Epithelial cell of prostate (primary cell): ENCODE measurements at regions not wholly inside any gene's neighbourhood (a gene's known extent, or its start where the extent isn't known, plus 50 kb on each side); places are given as distances from the start of the nearest gene placed in this dataset.
"Not testable (repeated sequence)": the region's sequence is repeated elsewhere in the genome, so short reads cannot be mapped to it uniquely, and the experiment has no call there.

Experiments
- DNase-seq: peaks from one replicate; pipeline ENCODE4 v3.0.0-alpha.2; 2011; ENCODE audit warnings: low read depth, low spot score
- H3K27ac ChIP-seq: fragments of 450-650 bp; 2 replicates; pipeline ENCODE4 v1.5.1; 2017; ENCODE audit warnings: mild to moderate bottlenecking

DNA sequence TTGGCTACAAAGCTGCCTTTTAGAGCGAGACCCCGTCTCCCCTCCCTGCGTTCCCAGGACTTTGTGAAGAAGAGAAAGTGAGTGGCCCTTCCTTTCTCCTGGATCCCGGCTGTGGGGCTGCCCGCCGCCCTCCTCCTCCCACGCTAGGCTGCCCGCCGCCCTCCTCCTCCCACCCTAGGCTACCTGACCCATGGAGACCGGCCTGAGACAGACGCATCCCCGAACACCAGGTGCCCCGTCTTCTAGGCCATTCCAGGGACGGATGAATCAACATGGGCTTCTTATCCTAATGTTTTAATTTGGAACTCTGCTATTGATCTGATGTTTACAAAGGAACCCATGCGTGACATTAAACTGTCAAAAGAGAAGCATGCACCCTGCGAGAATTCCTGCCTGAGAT lies 117.3 kb upstream of the LPCAT1 start:
- no peak for DNase-seq
- no peak overlapping the region for H3K27ac ChIP-seq

DNA sequence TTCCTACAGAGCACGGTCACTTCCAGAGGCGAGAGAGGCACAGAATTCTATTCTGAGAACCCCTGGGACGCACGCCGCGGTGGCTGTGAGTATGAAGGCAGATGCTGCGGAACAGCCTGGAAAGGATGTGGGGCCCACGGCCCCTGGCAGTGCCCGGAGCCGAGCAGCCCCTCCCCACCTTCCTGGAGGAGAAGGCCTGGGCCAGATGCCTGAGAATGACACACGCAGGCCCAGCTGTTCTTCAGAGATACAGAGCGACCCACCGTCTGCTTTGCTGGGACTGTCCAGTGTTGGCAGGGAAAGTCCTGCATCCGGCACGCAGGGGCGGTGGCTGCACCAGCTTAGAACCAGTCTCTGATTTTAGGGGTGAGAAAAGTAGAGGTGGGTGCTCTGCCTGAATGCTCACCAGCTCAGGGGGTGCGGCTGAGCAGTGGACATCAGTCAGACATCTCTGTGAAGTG lies 116.7 kb upstream of the LPCAT1 start:
- H3K27ac ChIP-seq = no peak overlapping the region
- DNase-seq = no peak

DNA sequence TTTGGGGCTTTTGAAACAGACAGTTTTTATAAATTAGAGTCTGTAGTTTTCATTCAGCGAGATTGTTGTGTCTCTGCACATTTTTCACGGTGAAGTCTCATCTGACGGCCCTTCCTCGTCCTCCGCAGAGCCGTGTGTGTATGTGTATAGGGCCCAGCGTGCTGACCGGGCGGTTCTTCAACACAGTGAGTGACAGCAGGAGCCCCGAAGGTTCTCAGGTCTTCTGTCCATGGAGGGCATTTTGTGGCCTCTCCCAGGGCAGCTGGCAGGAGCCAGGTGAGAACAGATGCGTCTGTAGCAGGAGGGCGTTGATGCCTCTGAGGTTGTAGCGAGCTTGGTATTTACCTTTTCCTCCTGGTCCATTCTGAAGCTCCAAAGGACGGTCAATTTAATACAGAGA lies 116.0 kb upstream of the LPCAT1 start:
- H3K27ac ChIP-seq = no peak overlapping the region
- no peak for DNase-seq

DNA sequence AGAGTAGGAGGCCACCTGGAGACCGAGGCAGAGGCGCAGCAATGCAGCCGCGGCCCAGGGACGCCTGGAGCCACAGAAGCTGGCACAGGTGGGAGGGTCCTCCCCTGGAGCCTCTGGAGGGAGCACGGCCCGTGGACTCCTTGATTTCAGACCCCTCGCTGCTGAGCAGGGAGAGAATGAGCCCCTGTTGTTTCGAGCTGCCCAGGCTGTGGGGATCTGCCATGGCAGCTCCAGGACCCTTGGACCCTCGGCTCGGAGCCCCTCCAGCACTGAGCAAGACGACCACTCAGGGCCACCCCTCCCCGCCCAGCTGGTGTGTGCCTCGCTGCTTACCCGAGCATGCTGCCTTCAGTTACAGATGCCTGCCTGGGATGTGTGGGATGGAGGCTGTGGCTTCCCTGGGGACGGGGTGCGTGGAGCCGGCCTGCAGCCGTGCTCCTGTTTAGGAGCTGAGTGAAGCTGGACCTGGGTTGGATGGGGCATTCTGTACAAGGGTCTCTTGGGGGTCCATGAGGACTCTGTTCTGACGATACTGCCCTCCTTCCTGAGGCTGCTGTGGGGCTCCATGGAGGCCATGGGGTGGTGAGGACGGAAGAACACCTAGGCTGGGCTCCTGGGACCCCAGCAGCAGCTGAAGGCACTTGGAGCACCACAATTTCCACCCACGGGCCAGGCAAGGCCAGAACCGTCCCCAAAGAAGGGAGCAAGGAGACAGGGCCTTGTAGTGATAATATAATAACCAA lies 115.1 kb upstream of the LPCAT1 start:
- DNase-seq = no peak

DNA sequence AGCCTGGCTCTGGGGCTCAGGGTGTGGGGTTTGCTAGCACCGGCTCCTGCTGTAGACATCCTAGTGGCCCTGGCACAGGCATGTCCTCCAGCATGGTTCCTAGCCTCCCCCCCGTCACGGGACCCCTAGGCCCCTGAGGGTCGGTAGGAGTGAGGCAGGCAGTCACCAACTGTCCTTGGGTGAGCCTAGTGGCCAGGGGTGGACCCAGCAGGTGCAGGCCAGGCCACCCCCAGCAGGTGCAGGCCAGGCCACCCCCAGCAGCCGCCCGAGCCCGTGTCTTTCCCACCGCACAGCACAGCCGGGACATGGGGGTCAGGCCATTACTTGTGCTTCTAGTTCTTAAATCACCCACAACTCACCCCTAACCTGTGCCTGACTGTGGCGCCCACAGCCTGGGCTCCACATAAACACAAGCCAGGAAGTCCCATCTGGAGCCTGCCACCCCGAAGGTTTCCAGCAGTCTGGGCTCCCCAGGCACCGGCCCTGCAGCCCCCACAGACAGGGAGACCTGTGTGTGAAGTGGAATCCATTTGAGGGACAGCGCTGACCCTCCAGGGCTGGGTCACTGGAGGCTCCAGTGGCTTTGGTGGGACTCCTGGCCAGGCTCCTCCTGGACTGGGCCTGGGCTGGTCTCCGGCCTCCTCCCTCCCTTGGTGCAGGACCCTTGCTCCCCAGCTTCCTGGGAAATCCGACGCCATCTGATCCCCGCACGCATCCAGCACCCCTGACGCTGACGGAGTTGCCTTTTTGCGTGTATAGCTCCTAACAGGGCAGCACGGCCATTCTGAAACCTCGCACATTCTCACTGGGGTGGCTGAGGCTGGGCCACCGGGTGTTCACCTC lies 114.1 kb upstream of the LPCAT1 start:
- DNase-seq = no peak
- H3K27ac ChIP-seq = no peak overlapping the region

More for the DNA sequence above, 115.1 kb upstream of the LPCAT1 start:
- no peak overlapping the region for H3K27ac ChIP-seq

DNA sequence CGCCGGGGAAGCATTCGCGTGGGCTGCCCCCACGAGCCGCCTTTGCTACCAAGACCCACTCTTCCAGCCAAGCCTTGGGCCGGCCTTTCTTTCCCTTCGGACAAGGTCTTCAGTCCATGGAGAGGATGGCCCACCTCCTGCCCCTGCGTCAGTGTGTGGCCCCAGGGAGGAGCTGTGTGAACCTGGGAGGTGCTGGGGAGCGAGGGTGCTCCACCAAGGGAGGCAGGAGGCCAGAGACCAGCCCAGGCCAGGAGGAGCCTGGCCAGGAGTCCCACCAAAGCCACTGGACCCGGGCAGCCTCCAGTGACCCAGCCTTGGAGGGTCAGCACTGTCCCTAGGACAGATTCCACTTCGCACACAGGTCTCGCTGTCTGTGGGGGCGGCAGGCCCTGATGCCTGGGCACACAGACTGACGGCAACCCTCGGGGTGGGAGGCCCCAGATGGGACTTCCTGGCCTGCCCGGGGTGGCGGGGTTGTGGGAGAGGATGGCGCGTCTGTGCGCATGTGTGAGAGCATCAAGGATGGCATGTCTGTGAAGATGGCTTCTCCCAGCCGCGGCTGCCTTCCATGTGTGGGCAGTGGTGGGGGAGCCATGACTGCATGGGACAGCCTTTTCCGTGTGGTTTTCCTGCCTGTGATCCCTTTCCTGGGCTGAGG lies 113.3 kb upstream of the LPCAT1 start:
- H3K27ac ChIP-seq = no peak overlapping the region
- no peak for DNase-seq

DNA sequence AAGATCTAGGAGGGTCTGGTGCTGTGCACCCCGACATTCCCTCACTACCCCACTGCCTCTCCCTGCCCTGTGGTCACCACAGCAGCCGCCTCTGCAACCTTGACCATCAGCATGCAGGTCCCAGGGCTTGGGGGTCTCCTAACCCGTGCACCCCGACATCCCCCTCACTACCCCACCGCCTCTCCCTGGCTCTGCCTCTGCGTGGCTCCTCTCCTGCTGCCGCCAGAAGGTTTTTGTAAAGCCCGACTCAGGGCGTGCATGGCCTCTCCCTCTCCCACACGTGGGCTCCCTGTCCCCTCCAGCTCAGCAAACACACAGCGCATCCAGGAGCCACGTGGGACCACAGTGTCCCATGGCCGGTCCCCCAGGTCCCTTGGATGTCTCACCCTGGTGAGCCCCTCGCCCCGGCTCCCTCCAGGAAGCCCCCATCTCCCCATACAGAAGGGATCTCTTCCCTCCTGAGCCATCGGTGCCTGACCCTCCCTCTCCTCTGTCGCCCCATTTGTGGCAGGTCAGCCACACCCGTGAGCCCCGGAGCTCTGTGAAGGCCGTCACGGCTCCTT lies 112.5 kb upstream of the LPCAT1 start:
- DNase-seq, H3K27ac ChIP-seq: not testable (repeated sequence)

DNA sequence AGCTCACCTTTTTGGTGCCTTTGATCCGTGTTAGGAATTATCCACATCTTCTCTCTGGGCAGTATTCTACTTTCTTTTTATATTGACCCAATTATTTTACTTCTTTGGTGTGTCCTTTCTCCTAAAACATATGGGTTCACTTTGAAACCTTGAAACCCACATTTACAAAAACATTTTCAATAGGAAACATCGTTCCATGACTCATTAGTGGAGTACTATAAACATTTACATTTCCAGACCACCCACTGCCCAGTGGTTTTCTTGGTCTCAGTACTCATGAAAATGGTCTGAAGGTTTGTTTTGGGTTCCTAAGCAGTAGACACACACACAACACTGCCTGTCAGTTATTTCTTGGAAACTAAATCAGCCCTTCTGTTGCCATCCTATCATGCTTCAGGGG lies 111.7 kb upstream of the LPCAT1 start:
- DNase-seq, H3K27ac ChIP-seq: not testable (repeated sequence)

DNA sequence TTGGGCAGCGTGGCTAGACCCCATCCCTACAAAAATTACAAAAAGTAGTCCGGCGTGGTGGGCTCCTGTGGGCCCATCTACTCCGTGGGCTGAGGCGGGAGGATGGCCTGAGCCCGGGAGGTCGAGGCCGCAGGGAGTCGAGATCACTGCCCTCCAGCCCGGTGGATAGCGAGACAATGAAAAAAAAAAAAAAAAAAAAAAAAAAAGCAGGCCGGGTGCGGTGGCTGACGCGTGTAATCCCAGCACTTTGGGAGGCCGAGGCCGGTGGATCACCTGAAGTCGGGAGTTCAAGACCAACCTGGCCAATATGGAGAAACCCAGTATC lies 110.5 kb upstream of the LPCAT1 start:
- no peak overlapping the region for H3K27ac ChIP-seq
- no peak for DNase-seq

DNA sequence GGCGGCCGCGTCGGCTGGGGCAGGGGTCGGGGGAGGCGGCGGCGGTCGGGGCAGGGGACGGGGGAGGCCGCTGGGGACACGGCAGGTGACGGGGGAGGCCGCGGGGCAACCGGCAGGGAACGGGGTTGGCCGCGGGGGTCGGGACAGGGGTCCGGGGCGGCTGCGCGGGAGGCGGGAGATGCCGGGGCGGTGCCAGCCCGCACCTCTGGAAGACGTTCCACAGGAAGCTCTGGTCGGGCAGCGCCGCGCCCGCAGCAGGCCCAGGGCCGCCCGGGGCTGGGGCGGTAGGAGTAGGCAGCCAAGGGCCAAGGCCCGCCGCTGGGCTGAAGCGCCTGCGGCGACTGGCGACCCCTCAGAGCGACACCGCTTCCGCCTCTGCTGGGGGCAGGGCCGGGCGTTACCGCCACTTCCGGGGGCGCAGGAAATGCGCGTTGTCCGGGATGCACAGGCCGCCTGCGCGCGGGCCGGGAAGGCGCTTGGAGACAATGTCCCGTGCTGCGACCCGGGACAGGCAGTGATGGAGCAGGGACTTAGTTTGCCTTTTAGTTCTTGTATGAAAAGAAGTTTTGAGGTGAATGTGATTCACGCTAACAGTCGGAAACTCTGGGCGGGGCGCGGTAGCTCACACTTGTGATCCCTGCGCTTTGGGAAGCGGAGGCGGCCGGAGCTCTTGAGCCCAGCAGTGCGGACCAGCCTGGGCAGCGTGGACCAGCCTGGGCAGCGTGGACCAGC lies 110.0 kb upstream of the LPCAT1 start:
- H3K27ac ChIP-seq = no peak overlapping the region

DNA sequence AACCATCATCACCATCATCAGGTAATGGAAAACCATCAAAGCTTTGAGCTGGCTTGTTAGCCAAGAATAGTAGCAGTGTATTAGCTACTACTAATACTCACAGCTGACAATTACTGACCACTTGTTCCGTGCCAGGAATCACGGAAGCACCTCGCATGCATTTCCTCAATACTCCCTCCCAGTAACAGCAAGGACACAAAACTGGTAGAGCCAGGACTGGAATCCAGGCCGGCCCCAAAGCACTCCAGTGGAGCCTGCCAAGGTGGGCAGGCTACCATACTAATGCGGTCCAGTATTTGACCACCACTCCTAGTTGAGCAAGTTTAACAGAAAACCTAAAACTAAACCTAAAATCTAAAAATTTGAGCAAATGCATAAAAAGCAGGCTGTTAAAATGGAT lies 107.2 kb upstream of the LPCAT1 start:
- not testable (repeated sequence) for DNase-seq

More for the DNA sequence above, 110.0 kb upstream of the LPCAT1 start:
- DNase-seq = no peak

DNA sequence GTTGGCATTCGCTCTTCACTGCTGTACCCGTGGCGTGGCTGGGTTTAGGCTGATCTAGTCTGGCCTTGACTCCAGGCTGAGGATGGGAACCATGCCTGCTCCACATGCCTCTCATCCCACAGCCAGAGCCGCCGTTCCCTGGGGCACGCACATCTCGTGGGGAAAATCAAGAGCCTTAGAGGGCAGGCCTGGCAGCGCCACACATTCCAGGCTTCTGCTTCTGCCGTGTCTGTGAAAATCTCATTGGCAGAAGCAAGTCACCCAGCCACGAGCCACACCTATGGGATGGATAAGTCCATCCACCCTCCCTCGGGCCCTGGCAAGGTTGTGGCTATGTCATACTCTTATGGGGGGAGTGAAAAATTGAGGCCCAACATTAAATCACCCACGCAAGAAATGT lies 102.6 kb upstream of the LPCAT1 start:
- not testable (repeated sequence) for H3K27ac ChIP-seq, DNase-seq

More for the DNA sequence above, 107.2 kb upstream of the LPCAT1 start:
- not testable (repeated sequence) for H3K27ac ChIP-seq

DNA sequence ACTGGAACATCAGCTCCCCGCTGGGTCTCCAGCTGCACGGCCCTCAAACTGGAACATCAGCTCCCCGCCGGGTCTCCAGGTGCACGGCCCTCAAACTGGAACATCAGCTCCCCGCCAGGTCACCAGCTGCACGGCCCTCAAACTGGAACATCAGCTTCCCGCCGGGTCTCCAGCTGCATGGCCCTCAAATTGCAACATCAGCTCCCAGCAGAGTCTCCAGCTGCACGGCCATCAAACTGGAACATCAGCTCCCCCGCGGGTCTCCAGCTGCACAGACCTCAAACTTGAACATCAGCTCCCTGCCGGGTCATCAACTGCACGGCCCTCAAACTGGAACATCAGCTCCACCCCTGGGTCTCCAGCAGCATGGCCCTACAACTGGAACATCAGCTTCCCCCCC lies 95.8 kb upstream of the LPCAT1 start:
- not testable (repeated sequence) for DNase-seq, H3K27ac ChIP-seq

DNA sequence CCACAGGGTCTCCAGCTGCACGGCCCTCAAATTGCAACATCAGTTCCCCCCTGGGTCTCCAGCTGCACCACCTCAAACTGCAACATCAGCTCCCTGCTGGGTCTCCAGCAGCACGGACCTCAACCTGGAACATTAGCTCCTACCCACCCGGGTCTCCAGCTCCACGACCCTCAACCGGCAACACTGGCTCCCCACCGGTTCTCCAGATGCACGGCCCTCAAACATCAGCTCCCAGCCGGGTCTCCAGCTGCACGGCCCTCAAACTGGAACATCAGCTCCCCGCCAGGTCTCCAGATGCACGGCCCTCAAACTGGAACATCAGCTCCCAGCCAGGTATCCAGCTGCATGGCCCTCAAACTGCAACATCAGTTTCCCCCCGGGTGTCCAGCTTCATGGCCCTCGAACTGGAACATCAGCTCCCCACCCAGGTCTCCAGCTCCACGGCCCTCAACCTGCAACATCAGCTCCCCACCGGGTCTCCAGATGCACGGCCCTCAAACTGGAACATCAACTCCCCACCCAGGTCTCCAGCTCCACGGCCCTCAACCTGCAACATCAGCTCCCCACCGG lies 94.6 kb upstream of the LPCAT1 start:
- DNase-seq, H3K27ac ChIP-seq: not testable (repeated sequence)

DNA sequence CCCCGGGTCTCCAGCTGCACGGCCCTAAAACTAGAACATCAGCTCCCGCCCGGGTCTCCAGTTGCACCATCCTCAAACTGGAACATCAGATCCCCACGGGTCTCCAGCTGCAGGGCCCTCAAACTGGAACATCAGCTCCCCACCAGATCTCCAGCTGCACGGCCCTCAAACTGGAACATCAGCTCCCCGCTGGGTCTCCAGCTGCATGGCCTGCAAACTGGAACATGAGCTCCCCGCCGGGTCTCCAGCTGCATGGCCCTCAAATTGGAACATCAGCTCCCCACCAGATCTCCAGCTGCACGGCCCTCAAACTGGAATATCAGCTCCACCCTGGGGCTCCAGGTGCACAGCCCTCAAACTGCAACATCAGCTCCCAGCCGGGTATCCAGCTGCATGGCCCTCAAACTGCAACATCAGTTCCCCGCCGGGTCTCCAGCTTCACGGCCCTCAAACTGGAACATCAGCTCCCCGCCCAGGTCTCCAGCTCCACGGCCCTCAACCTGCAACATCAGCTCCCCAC lies 93.5 kb upstream of the LPCAT1 start:
- not testable (repeated sequence) for H3K27ac ChIP-seq, DNase-seq

DNA sequence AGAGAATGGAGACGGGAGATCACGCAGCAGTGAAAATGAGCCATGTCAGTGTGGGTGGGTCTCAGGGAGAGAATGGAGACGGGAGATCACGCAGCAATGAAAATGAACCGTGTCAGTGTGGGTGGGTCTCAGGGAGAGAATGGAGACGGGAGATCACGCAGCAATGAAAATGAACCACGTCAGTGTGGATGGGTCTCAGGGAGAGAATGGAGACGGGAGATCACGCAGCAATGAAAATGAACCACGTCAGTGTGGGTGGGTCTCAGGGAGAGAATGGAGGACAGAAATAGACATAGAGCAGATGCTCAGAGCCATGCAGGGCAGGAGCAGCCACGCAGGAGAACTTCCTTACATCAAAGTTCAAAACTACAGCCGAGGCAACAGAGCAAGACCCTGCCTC lies 89.8 kb upstream of the LPCAT1 start:
- DNase-seq, H3K27ac ChIP-seq: not testable (repeated sequence)

DNA sequence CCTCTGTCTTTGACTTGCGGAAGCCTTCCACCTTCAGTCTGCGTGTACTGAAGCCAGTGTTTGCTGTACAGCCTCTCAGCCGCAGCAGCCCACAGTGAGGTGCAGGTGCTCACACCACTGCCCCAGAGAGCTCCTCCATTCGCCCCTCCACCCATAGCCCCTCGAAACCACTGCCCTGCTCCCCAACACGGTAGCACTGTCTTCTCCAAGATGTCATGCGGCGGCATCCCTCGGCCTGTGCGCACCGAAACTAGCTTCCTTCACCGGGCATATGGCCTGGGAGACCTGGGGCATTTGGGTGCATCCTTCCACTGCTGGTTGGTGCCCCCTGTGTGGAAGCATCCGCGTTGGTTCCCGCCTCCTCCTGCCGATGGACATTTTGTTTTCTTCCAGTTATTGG lies 86.8 kb upstream of the LPCAT1 start:
- DNase-seq, H3K27ac ChIP-seq: not testable (repeated sequence)

DNA sequence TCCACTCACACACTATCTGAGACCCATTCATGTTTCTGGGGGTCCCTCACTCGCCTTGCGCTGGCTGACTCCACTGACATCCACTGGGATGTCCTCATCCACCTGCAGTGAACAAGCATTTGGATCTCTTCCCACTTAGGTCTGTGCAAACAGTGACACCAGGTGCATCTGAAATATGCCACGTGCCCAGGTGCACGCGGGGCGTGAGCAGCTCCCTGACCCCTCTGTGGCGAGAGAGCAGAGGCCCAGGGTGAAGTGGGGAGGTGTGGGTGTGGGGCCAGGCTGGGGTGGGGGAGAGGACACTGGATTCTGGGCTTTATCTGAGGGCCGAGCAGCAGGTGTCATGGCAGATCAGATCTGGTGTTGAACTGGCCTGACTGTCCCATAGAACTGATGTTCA lies 85.4 kb upstream of the LPCAT1 start:
- not testable (repeated sequence) for H3K27ac ChIP-seq, DNase-seq

DNA sequence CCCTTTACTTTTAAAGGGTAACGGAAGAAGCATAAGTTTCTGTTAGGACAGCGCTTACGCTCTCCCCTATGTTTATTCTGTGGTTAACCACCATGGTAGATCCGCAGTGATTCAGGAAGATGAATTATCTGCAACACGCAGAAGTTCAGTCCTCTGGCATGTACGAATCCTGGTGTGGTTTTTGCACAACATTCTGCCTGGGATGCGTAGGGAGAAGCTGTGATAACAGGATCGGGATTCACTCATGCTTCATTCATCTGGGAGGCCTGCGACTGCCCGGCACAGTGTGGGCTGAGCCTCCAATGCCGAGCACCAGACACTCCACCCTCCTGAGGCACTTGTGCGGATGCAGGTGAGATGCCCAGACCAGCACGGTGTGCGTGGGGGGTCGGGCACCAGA lies 84.6 kb upstream of the LPCAT1 start:
- H3K27ac ChIP-seq = not testable (repeated sequence)
- peak; percentile 31 for DNase-seq
